GM18499 (cell line): ENCODE measurements at regions not wholly inside any gene's neighbourhood (a gene's known extent, or its start where the extent isn't known, plus 50 kb on each side); places are given as distances from the start of the nearest gene placed in this dataset.

Experiments
- ATAC-seq: cut with Tn5 transposase; IDR thresholded peaks from one replicate; pipeline ENCODE4 v1.9.1; 2021; ENCODE audit warnings: moderate number of reproducible peaks; ENCODE audit not compliant: insufficient read depth, unreplicated experiment

DNA sequence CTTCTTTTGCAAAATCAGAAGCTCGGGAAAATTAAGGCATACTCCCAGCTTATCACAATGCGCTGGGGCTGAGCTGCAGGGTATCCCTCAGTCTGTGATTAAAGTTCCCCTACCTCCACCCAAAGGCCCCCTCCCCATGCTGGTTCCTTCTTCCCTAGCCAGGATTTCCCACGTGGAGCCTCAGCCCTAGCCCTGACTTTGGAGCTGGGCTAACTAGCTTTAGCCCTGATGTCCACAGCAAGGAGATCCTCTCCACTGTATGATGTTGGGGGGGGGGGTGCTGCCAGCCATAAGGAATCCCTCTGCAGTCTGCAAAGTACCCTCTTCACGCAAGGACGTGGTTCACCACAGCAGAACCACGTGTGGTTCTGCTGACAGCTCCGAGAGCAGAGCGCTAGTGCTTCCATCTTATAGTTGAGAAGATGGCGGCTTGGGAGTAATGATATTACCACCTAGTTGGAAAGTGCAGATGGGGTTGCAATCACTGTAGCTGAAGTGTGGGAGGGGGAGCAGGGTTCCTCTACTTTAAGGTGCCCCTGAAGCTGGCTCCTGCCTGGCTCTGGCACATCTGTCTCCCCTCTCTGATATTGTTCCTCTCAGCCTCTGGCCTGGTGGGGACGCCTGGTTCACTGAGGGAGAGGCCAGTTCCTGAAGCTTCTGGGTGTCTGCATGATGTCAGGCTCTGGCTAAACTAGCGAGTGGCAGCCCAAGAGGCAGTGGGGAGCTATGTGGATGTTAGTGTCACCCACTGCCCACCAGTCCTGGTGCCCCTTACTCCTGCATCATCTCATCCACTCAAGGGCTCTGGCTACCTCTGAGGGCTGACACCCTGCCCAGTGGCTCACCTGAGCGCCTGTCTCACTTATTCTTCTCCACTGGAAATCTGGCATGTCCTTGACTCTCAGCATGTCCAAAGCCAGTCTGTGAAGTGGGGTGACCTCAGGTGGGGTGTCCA, 270.7 kb downstream of the RPS24 start:
- no peak for ATAC-seq

DNA sequence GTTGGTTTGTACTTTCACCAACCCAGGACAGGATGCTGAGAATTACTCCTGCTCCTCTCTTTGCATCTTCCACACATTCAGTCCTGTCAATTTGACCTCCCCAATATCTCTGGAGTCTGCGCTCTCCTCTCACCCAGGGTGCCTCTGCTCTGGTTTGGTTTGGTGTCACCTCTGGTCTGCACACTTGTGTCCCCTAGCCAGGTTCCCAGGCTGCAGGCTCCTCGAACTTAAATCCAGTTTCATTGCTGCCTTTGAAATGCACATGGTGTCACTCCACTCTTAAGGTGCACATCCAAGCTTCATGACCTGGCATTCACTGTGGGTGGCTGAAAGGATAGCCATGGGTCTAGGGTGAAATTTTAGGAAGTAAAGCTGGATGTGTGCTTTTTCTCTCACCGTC, 271.6 kb downstream of the RPS24 start:
- ATAC-seq = no peak

DNA sequence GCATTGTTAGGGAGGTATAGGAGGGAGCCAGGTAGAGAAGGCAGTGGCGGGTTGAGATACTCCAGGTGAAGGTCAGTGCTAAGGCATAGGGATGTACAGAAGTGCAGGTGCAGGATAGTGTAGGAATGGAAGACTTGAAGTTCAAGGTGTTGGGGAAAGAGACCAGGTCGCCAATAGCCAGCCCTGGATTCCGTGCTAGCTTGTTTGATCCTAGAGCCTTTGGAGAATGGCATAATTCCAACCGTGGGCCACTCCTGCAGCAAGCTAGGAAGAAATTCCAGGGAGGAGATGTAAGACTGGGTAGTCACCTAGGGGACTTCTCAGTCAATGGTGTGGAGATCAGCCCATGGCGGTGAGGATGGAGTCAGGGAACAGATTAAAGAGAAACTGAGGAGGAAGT, 272.7 kb downstream of the RPS24 start:
- no peak for ATAC-seq

DNA sequence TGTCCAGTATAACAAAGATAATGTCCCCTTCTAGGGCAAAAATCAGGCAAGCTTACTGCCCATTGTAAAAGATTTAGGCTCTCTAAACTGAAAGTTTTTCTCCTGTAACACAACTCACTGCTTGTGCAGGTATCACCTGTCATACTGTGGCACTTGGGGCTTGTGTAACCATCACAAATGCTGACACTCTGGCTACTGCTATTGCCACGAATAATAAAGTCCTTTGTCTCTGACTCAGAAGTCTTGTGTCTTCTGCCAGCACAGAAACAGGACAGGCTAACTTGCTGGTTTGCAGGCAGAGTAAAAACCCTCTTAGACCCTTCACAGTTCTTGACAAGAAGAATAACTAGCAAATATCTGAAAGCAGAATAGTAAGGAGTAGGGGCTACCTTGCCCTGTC, 273.9 kb downstream of the RPS24 start:
- ATAC-seq = no peak

DNA sequence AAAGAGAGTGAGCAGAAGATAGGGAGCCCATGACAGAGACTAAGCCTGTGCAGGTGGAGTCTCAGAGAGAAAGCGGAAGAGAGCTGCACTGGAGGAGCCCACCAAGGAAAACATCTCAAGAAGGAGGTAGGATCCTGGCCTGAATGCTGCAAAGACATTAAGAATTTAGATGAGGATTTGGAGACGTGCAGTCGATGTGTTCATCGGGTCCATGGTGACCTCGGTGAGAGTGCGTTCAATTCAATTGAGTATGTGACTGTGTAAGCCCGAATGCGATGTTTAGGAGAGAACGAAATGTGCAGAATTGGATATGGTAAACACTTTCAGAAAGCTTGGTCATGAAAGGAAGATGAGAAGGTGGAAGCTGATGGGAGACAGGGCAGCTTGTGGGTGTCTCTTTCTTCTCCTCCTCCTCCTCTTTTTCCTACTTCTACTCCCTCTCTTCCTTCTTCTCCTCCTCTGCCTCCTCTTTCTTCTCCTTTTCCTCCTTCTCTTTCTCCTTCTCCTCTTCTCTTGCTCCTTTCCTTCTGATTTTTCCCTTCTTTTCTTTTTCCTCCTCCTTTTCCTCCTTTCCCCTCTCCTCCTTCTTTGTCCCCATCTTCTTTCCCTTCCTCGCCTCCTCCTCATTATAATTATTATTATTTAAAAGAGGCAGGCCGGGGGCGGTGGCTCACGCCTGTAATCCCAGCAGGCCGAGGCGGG, 276.0 kb downstream of the RPS24 start:
- ATAC-seq = no peak

DNA sequence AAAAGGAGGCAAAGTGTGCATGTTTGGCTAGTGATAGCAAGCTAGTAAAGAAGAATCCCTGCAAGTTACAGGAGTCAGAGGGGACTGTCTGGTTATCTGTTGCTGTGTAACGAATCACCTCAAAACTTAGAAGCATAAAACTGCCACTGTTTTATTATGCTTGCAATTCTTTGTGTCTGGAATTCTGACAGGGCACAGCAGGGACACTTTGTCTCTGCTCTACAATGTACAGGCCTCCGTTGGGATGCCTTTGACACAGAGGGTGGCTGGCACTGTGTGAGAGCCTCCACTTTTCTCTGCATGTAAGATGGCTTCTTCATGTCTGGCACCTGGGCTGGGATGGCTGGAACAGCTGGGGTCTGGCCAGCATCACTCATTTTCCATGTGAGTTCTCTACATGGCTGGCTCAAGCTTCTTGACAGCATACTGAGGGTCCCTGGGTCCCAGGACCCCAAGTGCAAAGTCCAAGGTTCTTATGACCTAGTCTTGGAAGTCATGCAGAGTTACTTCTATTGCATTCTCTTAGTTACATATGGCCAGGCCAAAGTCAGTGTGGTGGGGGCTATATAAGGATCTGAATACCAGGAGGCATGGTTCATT, 276.9 kb downstream of the RPS24 start:
- no peak for ATAC-seq

DNA sequence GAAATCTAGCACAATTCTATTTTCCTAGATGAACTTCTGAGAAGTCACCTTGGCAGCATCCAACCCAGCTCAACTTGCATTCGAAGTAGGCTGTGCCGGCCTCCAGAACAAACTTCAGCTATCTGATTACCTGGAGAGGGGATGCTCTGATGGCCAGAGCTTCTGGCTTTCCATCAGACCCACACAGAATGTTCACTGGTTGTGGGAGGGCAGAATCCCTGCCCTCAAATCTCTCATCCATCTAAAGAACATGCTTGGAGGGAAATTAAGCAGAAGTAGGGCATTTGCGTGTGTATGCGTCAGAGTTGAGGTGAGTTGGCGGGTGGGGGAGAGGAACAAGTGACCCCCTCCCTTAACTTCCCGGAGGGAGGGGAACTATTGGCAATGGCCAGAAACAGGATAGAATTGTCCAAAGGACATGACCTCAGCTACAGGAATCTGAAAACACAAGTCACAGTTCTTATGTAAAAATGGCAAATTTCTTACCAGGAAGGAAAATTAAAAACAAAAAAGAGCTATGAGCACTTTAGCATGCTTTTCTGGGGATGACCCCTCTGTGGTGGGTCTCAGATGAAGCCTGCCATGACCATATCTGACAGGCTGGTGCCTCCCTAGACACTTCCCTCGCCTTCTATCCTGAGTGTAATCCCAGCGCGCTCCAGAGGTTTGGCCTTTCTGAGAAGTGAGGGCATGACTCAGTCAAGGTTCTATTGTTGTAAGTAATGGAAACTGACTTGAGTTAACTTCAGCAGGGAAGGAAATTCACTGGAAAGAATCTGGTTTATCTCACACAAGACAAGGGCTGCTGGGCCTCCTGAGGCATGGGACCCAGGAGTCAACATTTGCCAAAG, 278.8 kb downstream of the RPS24 start:
- ATAC-seq = no peak

DNA sequence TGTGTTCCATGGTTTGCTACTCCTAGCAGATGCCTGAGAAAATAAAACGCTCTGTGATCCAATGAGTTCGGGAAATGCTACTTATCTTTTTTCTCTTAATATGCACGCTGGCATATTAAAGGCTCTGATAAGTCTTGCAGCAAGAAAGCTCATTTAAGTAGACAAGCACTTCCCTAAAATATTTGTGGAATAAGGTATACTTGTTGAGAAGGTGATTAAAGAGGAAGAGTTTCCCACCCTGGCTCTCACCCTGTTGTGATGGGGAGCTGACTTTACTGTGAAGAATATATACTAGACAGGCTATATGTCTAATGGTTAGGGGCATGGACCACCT, 279.4 kb downstream of the RPS24 start:
- no peak for ATAC-seq

DNA sequence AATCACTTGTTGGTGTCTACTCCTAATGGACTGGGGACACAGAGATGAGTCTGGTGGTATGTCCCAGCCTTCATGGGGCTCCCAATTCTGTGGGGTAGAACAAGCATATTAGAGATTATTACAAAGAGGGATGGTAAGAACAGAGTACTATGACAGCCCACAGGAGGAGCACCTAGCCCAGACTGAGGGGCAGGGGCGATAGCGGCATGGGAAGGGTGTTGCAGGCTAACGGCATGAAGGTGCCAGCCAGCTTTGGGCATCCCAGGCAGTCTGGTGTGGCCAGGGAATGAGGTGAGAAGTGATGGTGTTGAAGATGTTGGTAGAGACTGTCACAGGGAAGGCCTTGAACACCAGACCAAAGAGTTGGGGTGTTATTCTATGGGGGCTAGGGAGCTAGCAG, 280.0 kb downstream of the RPS24 start:
- no peak for ATAC-seq

DNA sequence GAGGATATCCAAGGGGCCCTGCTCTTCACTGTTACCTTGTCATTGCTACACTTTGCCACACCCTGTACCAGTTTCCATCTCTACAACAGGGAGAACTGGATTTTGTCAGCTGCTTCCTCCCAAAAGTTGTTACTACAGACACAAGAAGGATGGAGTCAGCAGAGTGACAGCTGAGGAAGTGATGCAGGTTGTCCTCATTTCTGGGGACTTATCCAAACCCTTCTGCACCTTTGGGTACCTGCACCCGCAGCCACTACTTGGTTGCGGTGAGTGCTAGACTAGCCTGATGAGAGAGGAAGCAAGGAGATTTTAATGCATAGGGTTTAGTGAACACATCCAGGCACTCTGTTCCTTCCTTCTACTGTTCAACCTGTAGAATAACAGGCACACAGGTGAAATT, 281.0 kb downstream of the RPS24 start:
- ATAC-seq = no peak

DNA sequence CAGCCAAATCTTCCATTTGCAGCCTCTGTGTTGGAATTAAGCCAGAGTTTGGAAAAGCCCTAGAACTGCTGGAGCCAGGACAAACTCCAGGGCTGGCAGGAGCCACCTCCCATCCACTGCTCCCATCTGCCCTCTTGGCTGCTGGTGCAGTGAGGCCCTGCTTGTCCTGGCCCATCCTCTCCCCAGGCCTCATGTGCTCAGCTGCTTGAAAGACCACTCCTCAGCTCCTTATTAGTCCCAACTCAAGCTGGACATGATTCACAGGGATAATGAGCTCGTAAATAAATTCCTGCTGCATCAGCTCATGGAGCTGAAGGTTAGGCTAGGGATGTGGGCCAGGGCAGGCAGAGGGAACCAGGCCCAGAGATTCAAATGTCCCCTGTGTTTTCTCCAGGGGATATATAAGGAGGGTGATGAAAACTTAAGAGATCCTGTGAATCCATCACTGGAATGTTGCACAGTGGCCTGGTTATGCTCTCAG, 282.8 kb downstream of the RPS24 start:
- ATAC-seq = no peak

DNA sequence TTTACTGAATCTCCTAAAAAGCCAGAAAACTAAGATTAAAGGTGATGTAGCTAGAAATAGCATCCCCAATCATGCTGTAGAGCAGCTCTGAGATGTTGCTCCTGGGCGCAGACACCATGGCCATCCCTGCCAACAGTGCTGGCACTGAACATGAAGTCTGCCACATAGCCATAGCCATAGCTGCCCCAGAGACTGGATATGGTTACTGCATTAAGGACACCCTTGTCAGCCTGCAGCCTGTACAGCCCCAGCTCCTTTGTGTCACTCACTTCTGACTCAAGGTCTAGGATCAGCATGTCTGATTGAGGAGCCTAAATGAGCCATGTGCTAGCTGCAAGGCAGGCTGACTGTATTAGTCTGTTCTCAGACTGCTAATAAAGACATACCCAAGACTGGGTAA, 284.6 kb downstream of the RPS24 start:
- ATAC-seq = no peak

DNA sequence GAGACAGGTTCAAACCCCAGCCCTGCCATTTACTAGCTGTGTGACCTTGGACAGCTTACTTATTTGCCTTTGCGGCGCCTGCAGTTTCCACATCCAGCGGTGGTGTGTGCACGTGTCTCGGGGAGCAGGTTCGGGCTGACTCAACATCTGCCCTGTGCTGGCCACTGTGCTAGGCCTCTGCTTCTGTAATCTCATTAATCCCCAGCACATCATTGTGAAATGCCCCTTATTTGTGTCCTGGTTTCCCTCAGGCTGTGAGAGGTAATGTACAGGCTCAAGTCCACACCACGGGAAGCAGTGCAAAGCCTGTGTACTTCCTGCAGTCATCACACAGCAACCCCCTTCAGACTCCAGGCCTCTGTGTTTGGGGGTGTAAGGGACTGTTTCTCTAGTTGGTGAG, 285.7 kb downstream of the RPS24 start:
- no peak for ATAC-seq

DNA sequence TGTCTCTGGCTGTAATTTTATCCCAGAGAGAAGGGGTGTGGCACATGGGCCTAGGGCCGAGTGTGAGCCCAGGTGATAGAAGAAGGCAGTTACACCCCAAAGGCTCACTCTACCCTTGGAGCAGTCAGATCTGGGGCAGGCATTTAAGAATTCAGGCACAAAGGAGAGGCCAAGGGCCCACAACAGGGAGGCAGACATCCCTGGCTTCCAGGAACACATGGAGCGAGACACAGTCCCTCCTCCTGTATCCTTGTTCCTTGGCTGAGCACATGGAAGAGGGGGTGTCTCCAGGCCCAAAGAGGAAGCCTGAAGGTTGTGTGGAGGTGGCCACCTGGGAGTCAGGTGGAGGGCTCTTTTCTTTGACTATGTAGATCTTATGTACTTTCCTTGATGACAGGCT, 286.2 kb downstream of the RPS24 start:
- no peak for ATAC-seq

DNA sequence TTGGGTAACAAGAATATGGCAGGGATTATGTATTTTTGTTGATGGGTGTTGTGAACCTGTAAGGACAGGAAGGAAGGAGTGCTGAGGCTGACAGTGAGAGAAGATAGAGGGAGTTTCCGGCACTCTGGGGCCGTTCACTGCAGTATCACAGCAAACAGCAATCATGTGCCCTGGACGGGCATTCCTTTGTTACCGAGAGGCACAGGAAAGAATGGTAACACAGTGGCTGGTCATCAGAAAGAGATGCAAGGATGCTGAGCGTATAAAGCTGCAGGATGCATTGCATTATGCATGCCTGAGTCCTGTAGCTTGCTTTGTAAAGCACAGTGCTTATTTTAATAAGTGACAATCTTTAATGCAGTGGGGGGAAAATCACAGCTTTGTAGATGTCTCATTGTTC, 286.8 kb downstream of the RPS24 start:
- ATAC-seq = no peak

DNA sequence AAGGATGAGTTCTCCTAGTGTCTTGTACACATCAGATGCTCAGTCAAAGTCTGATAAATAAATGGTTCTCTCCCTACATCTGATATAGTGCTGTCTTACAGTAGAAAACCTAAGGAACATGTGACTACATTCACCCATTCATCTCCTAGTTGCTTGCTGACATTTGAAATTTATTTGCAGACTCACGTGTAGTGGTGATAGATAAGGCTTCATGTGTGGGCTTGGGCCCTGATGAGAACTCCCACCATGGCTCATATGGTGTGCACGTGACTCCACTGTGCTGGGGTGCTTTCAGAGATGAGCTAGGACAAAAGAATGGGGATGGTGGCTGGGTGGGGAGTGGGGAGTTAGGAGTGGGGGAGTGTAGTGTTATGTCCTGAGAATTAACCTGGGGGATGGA, 287.3 kb downstream of the RPS24 start:
- ATAC-seq = no peak

DNA sequence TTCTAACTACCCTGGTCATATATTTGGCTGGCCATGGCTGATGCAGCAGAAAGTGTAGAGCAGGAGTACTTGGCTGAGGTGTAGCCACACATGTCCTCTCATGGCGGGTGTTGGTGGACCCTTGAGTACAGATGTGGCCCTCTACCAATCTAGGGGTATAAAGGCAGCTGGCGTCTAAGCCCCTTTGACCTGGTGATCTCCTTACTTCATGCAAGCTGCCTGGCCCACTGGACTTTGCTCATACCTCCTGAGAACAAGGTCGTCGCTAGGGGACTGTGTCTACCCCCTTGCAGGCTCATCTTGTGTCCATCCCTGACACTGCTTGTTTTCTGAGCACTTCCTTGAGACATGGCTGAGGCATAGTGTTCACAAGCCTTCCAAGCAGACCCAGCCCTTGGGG, 287.8 kb downstream of the RPS24 start:
- no peak for ATAC-seq

DNA sequence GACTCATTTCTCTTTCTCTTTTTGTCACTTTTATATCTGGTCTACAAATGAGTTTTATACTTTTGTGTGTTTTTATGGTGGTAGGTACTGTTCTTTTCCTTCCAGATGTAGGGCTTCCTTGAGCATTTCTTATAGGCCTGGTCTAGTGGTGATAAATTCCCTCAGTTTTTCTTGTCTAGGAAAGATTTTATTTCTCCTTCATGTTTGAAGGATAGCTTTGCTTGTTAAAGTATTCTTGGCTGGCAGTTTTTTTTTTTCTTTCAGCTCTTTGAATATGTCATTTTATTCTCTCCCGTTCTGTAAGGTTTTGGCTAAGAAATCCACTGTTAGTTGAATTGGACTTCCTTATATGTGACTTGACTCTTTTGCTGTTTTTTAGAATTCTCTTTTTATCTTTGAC, 292.7 kb downstream of the RPS24 start:
- ATAC-seq = no peak

DNA sequence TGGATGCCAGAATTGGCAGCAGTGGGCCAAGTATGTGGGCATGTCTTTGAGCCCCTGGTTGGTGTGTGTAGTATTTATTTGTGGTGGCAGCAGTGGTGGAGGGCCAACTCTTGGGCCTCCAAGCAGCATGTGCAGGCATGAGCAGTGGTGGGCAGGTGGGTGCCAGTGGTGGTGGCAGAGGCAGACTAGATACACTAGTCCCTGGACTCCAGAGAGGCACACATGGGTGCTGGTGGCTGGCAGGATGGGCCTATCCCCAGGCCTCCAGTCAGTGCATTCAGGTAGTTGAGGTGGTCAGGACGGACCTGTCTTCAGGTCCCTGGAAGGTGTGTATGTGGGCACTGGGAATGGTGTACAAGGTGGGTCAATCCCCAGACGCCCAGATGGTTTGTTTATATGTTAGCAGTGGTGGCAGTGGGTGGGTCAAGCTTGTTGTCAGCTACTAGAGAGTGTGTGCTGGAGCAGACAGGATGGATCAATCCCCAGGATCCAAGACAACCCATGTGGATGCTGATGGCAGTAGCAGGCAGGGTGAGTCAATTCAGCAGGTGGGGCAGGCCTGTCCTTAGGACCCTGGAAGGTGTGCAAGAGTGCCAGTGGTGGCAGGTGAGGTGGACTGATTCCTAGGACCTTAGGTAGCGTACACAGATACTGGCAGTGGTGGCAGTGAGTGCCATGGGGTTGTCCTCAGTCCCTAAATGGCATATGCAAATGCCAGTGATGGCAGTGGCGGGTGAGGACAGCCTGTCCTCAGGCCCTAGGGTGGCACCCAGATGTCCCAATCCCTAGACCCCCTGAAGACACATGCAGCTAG, 294.3 kb downstream of the RPS24 start:
- ATAC-seq = no peak
